AG10803 (cell line): ENCODE measurements at regions not wholly inside any gene's neighbourhood (a gene's known extent, or its start where the extent isn't known, plus 50 kb on each side); places are given as distances from the start of the nearest gene placed in this dataset.

Experiments
- DNase-seq: peaks from one replicate; pipeline ENCODE4 v3.0.0; 2010; ENCODE audit warnings: low read depth
- H3K4me3 ChIP-seq: 2 replicates; pipeline ENCODE4 v1.5.1; 2011; ENCODE audit warnings: mild to moderate bottlenecking, low read length, control low read depth
- CTCF ChIP-seq: conservative IDR thresholded peaks from 2 replicates; pipeline ENCODE4 v1.5.1; 2011; ENCODE audit warnings: mild to moderate bottlenecking, low read length, control low read depth, inconsistent platforms

- DNase-seq: no peak
- no peak overlapping the region for H3K4me3 ChIP-seq
- no peak for TF ChIP-seq CTCF
Observed at GRCh38 chr21:19011451-19011850, 607.9 kb upstream of the TMPRSS15 start.

DNA sequence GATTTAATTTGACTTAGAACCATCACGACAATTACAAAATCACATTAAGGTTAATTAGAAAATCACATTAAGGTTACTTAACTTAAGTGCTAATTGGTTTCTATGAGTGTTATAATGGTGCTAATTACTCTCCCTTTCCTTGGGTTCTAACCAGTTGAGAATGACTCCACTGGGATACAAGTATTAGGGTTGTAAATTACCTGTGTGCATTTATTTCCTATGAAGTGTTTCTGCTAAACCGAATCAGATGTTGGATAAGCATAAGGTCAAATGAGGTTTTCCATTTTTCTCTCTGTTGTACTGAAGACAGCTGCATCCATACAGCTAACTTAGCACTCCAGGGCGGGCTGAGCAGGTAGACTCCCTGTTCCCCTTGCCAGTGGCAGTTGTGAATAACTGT, 610.3 kb upstream of the TMPRSS15 start:
- DNase-seq: no peak

GRCh38 chr21:19018529-19018928, 614.9 kb upstream of the TMPRSS15 start:
- no peak overlapping the region for H3K4me3 ChIP-seq
- DNase-seq: no peak
- no peak for TF ChIP-seq CTCF

More for the DNA sequence above, 610.3 kb upstream of the TMPRSS15 start:
- TF ChIP-seq CTCF: no peak
- H3K4me3 ChIP-seq: no peak overlapping the region

DNA sequence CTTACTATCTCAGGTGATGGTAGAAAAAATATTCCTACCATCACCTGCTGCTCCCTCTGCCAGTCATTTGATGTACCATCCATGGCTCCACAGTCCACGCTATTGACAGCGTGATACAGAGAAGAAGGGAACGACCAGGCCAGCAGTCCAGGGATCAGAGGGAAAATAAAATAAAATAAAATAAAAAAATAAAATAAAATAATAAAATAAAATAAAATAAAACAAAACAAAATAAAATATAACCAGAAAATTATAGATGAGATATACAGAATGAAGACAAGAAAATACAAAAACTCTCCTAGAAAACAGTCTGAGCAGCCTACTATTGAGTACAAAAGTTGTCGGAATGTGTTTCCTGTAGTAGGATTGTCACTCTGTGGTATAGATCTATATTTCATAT, 619.4 kb upstream of the TMPRSS15 start:
- DNase-seq: no peak
- TF ChIP-seq CTCF: no peak
- H3K4me3 ChIP-seq: no peak overlapping the region

DNA sequence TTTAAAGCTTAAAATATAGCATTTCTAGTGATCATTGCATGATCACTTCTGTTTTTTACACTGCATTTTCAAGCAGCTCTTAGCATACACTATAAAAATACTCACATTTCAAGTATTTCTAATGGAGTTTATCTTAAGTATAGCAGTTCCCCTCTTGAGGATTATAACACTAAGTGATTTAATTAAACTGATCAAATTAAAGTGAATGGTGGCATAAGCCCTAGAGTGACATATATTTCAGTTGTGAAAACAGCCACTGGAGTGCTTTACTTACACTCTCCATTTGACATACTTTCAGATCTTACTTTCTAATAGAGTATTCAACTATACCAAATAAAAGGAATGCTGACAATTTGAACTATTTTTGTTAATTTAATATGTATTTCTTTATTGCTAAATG, 623.3 kb upstream of the TMPRSS15 start:
- no peak overlapping the region for H3K4me3 ChIP-seq
- no peak for DNase-seq
- no peak for TF ChIP-seq CTCF

DNA sequence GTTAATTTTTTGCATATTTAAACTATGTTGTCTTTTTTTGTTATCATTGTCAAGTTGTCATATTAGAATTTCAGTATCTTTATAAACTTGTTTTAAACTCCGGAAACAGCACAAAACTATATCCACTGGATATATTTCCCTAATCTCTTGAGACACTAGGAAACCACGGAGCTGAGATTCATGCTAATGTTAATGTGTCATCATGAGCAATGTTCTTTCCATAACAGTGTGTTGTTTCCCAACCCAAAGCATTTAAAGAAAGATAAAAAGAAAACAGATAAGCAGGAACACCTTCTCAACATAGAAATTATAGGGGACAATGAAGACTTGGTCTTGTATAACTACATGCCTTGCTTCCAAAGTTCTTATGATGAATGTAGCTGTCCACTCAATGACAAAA, 626.2 kb upstream of the TMPRSS15 start:
- TF ChIP-seq CTCF: no peak
- H3K4me3 ChIP-seq: no peak overlapping the region
- no peak for DNase-seq

- no peak for TF ChIP-seq CTCF
- no peak for DNase-seq
- no peak overlapping the region for H3K4me3 ChIP-seq
Observed at GRCh38 chr21:19031953-19032352, 628.4 kb upstream of the TMPRSS15 start.
